ENCODE measurements at regions not wholly inside any gene's neighbourhood (a gene's known extent, or its start where the extent isn't known, plus 50 kb on each side); places are given as distances from the start of the nearest gene placed in this dataset.
A peak's percentile ranks its signal among the peaks of the same experiment; 100 is the strongest.
"Not testable (repeated sequence)": the region's sequence is repeated elsewhere in the genome, so short reads cannot be mapped to it uniquely, and the experiment has no call there.

DNA sequence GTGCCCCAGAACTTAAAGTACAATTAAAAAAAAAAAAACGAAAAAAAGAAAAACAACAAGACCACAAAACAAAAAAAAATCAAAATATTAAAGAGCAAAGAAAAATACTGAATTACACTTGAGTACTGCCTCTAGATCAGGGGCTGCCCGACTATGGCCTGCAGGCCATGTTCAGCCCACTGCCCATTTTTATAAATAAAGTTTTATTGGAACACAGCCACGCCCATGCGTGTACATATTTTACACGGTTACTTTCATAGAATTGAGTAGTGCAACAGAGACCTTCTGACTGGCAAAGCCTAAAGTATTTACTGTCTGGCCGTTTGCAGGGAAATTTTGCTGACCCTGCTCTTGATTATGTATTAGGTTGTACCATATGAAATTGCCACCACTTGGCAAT is 130.5 kb downstream of the ATXN3L start:
- POLR2A ChIA-PET = no interaction called here
- ATAC-seq (no peak), DNase-seq (ENCODE audit: low read depth in 1 of 2, low spot score in 1 of 2) (no peak), FAIRE-seq (no peak)
- no peak overlapping the region for H3K4me2 ChIP-seq
- peaks cover 21% of the 10 kb centered on the region for H3K4me1 ChIP-seq
- H3K27ac ChIP-seq = no peak overlapping the region
- no peak for TF ChIP-seq ZSCAN20 (CRISPR knock-in tag; IDR thresholded peaks at IDR 0.05)
- no peak overlapping the region for H3K4me3 ChIP-seq
- CTCF ChIA-PET = interaction anchor here (1.0 kb wide), 1 partner anchor 243 kb away, joined by 3 read pairs; no protein-coding TSS in a partner anchor
- WGBS (ENCODE audit: missing lambda C conversion rate) = 79% methylated on average over 6 of the region's 6 CpGs
- H3K9me3 ChIP-seq = no peaks in the 10 kb centered on the region

GRCh38 chrX:13188731-13189309 is 131.0 kb downstream of the ATXN3L start:
- DNase-seq (ENCODE audit: low read depth in 1 of 2, low spot score in 1 of 2) = no peak
- POLR2A ChIA-PET = no interaction called here
- FAIRE-seq = peak; percentile 7
- no peak for TF ChIP-seq EHF (CRISPR knock-in tag; IDR thresholded peaks at IDR 0.05)
- TF ChIP-seq NR3C1 (IDR thresholded peaks at IDR 0.05) = no peak
- no peak for TF ChIP-seq HOXB13 (CRISPR knock-in tag; IDR thresholded peaks at IDR 0.05; ENCODE audit: low read depth)
- TF ChIP-seq JUN (IDR thresholded peaks at IDR 0.05) = no peak
- TF ChIP-seq RFX5 (IDR thresholded peaks at IDR 0.05) = no peak
- TF ChIP-seq CBX2 (IDR thresholded peaks at IDR 0.05; ENCODE audit: borderline replicate concordance, low read depth) = no peak
- TF ChIP-seq, protein P1, sequence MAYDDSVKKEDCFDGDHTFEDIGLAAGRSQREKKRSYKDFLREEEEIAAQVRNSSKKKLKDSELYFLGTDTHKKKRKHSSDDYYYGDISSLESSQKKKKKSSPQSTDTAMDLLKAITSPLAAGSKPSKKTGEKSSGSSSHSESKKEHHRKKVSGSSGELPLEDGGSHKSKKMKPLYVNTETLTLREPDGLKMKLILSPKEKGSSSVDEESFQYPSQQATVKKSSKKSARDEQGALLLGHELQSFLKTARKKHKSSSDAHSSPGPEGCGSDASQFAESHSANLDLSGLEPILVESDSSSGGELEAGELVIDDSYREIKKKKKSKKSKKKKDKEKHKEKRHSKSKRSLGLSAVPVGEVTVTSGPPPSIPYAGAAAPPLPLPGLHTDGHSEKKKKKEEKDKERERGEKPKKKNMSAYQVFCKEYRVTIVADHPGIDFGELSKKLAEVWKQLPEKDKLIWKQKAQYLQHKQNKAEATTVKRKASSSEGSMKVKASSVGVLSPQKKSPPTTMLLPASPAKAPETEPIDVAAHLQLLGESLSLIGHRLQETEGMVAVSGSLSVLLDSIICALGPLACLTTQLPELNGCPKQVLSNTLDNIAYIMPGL (CRISPR knock-in tag; IDR thresholded peaks at IDR 0.05; ENCODE audit: borderline replicate concordance) = no peak
- TF ChIP-seq HES2 (IDR thresholded peaks at IDR 0.05) = no peak
- TF ChIP-seq RAD21 (conservative IDR thresholded peaks at IDR 0.05 in 1 of 2, IDR thresholded peaks at IDR 0.05 in 1 of 2) = no peak
- TF ChIP-seq ZNF302 (CRISPR knock-in tag; IDR thresholded peaks at IDR 0.05) = no peak
- no peak for TF ChIP-seq CHD4 (IDR thresholded peaks at IDR 0.05; ENCODE audit: borderline replicate concordance)
- TF ChIP-seq SMC3 (IDR thresholded peaks at IDR 0.05) = no peak
- TF ChIP-seq HOXA7 (CRISPR knock-in tag; IDR thresholded peaks at IDR 0.05) = no peak
- TF ChIP-seq, protein P2, sequence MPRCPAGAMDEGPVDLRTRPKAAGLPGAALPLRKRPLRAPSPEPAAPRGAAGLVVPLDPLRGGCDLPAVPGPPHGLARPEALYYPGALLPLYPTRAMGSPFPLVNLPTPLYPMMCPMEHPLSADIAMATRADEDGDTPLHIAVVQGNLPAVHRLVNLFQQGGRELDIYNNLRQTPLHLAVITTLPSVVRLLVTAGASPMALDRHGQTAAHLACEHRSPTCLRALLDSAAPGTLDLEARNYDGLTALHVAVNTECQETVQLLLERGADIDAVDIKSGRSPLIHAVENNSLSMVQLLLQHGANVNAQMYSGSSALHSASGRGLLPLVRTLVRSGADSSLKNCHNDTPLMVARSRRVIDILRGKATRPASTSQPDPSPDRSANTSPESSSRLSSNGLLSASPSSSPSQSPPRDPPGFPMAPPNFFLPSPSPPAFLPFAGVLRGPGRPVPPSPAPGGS (IDR thresholded peaks at IDR 0.05) = no peak
- TF ChIP-seq MYC (IDR thresholded peaks at IDR 0.05; ENCODE audit: borderline replicate concordance, low read length) = no peak
- no peak overlapping the region for H3K4me2 ChIP-seq
- peaks cover 16% of the 10 kb centered on the region for H3K4me1 ChIP-seq
- no peaks in the 10 kb centered on the region for H3K9me3 ChIP-seq
- CTCF ChIA-PET = interaction anchor here (0.9 to 1.3 kb wide), 3 partner anchors 16 to 238 kb away, joined by 3 read pairs; no protein-coding TSS in a partner anchor
- ATAC-seq = no peak
- no peak overlapping the region for H3K4me3 ChIP-seq
- H3K27ac ChIP-seq = no peak overlapping the region
- 85% methylated on average over 5 of the region's 5 CpGs for WGBS (ENCODE audit: missing lambda C conversion rate)

DNA sequence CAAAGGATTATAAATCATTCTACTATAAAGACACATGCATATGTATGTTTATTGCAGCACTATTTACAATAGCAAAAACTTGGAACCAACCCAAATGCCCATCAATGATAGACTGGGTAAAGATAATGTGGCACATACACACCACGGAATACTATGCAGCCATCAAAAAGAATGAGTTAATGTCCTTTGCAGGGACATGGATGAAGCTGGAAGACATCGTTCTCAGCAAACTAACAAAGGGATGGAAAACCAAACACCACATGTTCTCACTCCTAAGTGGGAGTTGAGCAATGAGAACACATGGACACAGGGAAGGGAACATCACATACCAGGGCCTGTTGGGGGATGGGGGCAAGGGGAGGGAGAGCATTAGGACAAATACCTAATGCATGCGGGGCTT is 133.2 kb downstream of the ATXN3L start:
- H3K9me3 ChIP-seq; POLR2A ChIA-PET; ATAC-seq; H3K4me3 ChIP-seq; DNase-seq (ENCODE audit: low read depth in 1 of 2, low spot score in 1 of 2); H3K4me2 ChIP-seq; H3K27ac ChIP-seq; CTCF ChIA-PET: not testable (repeated sequence)
- H3K4me1 ChIP-seq = peaks cover 11% of the 10 kb centered on the region; the same call in 2 of the 3 replicates
- peak; percentile 18 for FAIRE-seq
- 67% methylated on average over 3 of the region's 3 CpGs for WGBS (ENCODE audit: missing lambda C conversion rate)

GRCh38 chrX:13180807-13181206 is 136.4 kb upstream of the FAM9C start:
- ATAC-seq (no peak), FAIRE-seq (no peak), DNase-seq (ENCODE audit: low read depth in 1 of 2, low spot score in 1 of 2) (no peak)
- WGBS (ENCODE audit: missing lambda C conversion rate) = 91% methylated on average over 2 of the region's 2 CpGs
- ChIA-PET CTCF (interaction anchor here (1.0 kb wide), 1 partner anchor 28 kb away, joined by 3 read pairs; no protein-coding TSS in a partner anchor), POLR2A (no interaction called here)
- no peak for TF ChIP-seq FOSL2 (IDR thresholded peaks at IDR 0.05)
- TF ChIP-seq FOSL2 (CRISPR knock-in tag; IDR thresholded peaks at IDR 0.05) = no peak
- no peak for TF ChIP-seq BHLHE40 (IDR thresholded peaks at IDR 0.05; ENCODE audit: low read depth, low read length)
- no peak for TF ChIP-seq RAD21 (conservative IDR thresholded peaks at IDR 0.05 in 1 of 2, IDR thresholded peaks at IDR 0.05 in 1 of 2)
- TF ChIP-seq KDM1A (IDR thresholded peaks at IDR 0.05; ENCODE audit: low read depth) = no peak
- no peak for TF ChIP-seq JUNB (IDR thresholded peaks at IDR 0.05)
- TF ChIP-seq MAFK (IDR thresholded peaks at IDR 0.05; ENCODE audit: partially characterized antibody) = no peak
- no peak for TF ChIP-seq CTCF (IDR thresholded peaks at IDR 0.05)
- TF ChIP-seq ZSCAN20 (CRISPR knock-in tag; IDR thresholded peaks at IDR 0.05) = no peak
- Histone ChIP-seq H3K27ac (no peak overlapping the region), H3K4me3 (no peak overlapping the region), H3K9me3 (no peaks in the 10 kb centered on the region), H3K4me2 (no peak overlapping the region), H3K4me1 (no peaks in the 10 kb centered on the region)
